ENCODE measurements at regions not wholly inside any gene's neighbourhood (a gene's known extent, or its start where the extent isn't known, plus 50 kb on each side); places are given as distances from the start of the nearest gene placed in this dataset.
"Not testable (repeated sequence)": the region's sequence is repeated elsewhere in the genome, so short reads cannot be mapped to it uniquely, and the experiment has no call there.

DNA sequence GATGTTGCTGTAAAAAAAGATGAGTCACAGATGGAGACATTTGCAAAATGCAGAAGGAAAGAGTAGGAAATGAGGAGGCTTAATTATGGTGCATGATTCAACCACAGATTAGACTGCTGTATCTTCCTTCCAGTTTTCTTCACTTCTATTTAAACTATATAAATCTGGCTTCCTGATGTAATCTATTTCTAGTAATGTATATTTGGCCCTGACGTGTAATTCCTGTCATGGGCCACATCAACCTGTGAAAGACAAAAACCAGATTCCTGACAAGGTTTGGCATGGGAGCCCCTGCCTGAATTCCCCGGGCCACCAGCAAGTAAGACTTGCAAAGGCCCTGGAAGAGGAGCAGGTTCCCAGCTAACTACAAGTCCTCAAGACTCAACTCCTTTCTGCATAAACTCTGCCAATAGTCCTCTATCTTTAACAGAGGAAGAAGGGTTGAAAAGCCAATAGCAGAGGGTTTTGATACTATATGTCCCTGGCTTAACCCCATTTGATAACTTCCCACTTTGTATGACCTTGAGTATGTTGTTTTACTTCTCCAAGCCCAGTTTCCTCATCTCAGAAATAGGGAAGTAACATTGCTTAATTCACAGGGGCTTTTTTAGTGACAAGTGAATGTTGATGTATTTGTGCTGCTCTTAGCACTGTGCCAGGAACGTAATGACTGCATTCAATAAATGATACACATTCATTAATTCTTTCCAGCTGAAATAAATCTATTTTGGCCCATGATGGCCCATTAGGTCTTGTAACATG, 172.7 kb downstream of the SPRY2 start:
- no peak for DNase-seq

- no peak for DNase-seq
Observed at GRCh38 chr13:80166352-80166751, 174.6 kb downstream of the SPRY2 start.

DNA sequence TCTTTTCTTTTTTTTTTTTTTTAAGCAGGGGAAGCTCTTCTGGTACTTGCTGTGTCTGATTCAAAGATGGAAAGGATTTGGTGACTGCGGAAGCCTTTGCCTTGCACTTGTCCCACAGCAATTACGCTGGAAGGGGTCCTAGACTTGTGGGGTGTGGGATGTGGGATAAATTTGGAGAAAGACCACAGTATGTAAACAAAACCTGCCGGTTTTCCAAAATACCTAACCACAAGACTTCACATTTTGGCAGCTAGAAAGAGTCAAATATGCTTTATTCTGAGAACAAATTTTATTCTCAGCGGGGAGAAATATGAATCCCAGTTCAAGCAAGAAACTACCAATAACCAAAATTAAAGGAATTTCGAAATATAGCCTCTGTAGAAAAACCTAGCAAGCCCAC, 176.5 kb downstream of the SPRY2 start:
- DNase-seq: no peak

DNA sequence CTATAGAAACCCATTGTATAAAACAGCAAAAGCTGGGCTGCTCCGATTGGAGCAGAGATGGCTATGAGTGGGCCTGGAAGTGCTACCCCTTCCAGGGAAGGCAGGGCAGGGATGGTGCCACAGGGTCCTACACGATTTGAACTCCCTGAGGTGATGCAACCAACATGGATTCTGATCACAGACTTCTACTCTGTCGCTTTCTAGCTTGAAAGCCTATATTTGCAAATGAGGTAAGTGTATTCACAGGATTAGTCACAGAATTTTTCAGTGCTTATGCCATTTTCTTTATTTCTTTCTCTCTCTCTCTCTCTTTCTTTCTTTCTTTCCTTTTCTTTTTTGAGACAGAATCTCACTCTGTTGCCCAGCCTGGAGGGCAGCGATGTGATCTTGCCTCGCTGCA, 179.0 kb downstream of the SPRY2 start:
- no peak for DNase-seq

DNA sequence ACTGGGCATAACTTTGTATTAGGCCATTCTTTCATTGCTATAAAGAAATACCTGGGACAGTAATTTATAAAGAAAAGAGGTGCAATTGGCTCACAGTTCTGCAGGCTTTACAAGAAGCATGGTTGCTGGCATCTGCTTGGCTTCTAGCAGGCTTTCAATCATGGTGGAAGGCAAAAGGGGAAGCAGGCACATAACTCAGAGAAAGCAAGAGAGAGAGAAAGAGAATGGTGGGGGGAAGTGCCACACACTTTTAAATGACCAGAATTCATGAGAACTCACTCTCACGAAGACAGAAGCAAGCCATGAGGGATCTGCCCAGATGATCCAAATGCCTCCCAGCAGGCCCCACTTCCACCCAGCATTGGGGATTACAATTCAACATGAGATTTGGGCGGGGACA, 179.7 kb downstream of the SPRY2 start:
- no peak for DNase-seq

DNA sequence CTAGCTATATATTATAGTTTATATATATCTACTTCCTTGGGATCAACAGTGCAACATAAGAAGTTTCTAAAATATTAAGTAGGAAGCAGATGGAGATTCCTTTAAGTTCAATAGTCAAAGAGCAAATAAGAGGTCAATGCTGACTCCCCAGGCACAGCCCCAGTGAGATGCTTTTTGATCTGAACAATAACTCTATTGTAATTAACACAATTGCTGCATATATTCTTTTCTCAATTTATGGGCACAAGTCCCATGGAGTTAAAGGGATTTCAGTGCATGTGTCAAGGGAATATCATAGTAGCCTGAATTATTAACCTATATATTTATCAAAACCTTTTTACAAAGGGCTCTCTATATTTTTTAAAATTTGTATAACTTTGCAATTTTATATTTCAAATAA, 180.8 kb downstream of the SPRY2 start:
- no peak for DNase-seq

- no peak for DNase-seq
Observed at GRCh38 chr13:80157261-80157932, 183.5 kb downstream of the SPRY2 start.

GRCh38 chr13:80152142-80152541, 188.8 kb downstream of the SPRY2 start:
- not testable (repeated sequence) for DNase-seq

DNA sequence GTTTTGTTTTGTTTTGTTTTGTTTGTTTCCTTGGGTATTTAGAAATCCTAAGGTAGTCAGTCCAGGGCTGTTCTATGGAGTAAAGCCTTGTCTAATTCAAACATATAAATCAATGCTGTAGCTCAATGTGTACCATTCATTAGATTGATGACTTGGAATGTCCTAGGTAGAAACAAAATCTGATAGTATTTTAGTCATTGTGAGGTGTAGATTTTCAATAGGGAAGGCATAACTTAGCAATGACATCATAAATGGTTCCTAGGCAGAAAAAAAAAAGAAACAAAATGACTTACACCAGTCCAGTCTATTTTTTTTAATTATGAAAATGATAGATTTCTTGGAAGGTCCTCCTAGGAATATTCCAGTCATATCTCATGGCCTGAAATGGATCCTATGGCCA, 189.9 kb downstream of the SPRY2 start:
- DNase-seq: no peak

GRCh38 chr13:80149736-80150135, 191.2 kb downstream of the SPRY2 start:
- DNase-seq: no peak

GRCh38 chr13:80145171-80145690, 195.7 kb downstream of the SPRY2 start:
- no peak for DNase-seq

GRCh38 chr13:80144493-80144892, 196.4 kb downstream of the SPRY2 start:
- DNase-seq: no peak

DNA sequence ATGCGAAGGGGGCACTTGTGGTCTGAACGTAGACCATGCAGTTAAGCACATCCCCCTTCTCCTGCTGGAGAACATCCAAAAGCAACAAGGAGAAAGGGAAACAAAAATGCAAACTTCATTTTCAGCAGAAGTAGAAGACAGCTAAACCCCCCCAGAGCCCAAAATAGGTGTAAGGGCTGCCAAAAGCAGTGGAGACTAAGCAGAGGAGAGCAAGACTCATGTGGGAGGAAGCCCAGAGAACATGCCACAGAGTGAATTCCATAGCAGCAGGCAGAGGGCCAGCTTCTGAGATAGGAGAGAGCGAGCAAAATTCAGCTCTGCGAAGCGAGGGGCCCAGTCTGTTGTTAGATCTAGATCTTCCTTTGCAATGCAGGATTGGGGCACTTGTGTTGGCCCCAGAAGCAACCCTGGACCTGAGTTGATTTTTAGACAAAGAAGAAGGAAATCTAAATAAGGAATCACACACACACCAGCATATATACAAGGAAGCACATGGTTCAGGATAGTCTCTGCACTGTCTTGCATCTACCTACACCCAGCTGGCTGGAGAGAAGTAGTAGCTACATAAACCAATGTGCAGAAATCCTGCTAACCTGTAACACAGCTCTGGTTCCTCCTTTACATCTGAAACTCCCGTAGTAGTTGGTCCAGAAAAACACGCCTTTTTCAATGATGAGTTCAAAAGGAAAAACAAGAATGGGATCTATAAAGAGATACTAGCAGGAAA, 199.6 kb downstream of the SPRY2 start:
- no peak for DNase-seq

- no peak for DNase-seq
Observed at GRCh38 chr13:80140685-80141084, 200.2 kb downstream of the SPRY2 start.

DNA sequence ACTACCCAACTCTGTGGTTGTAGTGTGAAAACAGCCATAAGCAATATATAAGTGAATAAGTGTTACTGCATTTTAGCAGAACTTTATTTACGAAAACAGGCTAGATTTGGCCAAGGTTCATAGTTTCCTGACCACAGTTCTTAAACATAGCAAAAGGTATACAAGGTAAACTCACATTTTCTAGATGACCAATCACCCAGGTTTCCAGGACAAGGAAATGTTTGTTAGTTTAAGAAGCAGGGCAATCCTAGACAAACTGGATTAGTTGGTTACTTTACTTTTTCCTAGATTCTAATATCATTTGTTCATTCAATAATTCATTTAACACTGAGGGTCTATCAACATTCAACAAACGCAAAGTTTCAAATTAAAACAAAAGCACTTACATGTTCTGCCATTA, 201.7 kb downstream of the SPRY2 start:
- no peak for DNase-seq

GRCh38 chr13:80137994-80138393, 202.9 kb downstream of the SPRY2 start:
- DNase-seq: no peak

GRCh38 chr13:80134346-80134745, 206.6 kb downstream of the SPRY2 start:
- no peak for DNase-seq

DNA sequence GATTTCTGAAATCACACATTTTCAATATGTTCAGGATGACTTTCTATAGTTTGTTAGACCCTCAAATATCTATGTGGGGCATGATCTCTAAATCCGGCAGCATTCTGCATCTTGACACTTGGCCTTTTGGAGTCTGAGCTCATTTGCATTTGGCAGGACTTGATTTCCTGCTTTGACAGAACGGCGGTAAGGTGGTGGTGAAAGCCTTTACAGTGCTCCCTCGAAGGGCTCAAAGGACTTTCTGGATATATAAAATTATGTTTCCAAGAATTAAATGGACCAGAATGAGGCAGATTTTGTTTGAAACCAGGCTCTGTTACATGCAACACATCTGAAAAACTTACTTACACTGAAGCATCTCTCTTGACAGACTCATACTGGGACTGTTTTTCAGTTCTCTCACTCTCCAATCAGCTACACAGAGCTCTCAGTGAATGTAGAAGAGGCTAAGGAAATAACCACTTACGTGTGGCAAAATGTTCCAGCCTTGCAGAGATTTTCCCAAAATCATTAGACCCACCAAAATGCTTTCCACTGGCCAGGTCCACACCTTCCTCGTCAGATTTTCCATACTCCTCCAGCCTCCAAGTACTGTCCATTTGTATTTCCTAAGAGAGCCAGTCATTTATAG, 207.2 kb downstream of the SPRY2 start:
- no peak for DNase-seq

GRCh38 chr13:80132741-80133601, 208.0 kb downstream of the SPRY2 start:
- no peak for DNase-seq

DNA sequence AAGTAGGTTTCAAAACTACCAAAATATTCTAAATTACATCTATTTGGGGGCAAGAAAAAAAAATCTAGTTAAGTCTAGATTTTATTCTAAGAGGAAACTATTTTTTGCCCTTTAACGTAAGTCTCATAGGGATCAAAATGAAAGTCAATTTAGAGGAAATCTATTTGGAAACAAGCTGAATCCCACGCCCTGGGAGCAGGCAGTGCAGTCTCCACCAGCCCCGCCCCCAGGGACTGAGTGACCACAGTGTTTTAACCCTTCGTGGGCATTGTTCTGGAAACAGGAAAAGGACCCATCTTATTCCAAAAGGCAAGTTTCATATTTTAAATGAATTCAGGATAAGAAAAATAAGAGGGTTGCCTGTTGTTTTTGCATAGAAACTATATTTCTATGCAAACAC, 209.7 kb downstream of the SPRY2 start:
- no peak for DNase-seq

DNA sequence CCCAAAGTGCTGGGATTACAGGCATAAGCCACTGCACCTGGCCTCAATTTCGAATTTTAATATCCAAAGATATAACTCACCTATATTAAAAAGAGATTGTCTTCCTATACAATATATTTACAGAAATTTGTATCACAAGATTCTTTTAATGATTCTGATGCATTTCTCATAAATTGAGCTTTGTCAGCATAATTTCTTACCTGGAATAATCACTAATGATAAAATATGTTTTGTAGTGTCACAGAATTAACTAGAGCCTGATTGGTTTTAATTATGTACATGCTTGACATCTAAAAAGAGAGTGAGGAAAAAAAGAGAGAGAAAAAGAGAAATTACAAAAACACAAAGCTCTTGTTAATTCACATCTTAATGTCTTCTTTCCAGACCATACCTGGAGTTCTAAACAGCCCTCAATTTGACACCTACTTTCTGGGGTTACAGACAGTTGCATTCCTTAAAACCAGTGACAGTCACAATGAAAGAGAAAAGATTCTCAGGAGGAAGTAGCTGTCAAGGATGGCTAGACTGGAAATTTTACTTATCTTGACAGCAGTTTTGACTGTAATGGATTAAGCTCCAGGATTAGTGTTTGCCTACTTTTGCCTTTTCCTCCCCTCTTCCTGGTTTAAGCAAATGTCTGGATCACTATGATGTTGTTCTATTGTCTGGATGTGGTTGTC, 214.4 kb downstream of the SPRY2 start:
- no peak for DNase-seq

GRCh38 chr13:80123945-80124344, 217.0 kb downstream of the SPRY2 start:
- no peak for DNase-seq
